Mesothelial cell of epicardium (in vitro differentiated cells): ENCODE measurements at regions not wholly inside any gene's neighbourhood (a gene's known extent, or its start where the extent isn't known, plus 50 kb on each side); places are given as distances from the start of the nearest gene placed in this dataset.

ENCODE experiments used
- DNase-seq, 2 experiments: peaks; one replicate each; pipeline ENCODE4 v3.0.0; 2021; ENCODE audit warnings: low spot score in 2 of 2; ENCODE audit not compliant: unreplicated experiment in 2 of 2
- H3K27ac Mint-ChIP-seq: 2 replicates; pipeline ENCODE4 v1.8.0; 2021; ENCODE audit warnings: mixed read lengths
- H3K27me3 Mint-ChIP-seq: 2 replicates; pipeline ENCODE4 v1.8.0; 2021; ENCODE audit warnings: low read depth, mixed read lengths
- H3K36me3 Mint-ChIP-seq: 2 replicates; pipeline ENCODE4 v1.8.0; 2021; ENCODE audit warnings: mixed read lengths
- H3K4me1 Mint-ChIP-seq: 2 replicates; pipeline ENCODE4 v1.8.0; 2021; ENCODE audit warnings: mixed read lengths
- H3K4me3 Mint-ChIP-seq: 2 replicates; pipeline ENCODE4 v1.8.0; 2021; ENCODE audit warnings: mild to moderate bottlenecking, moderate library complexity, mixed read lengths
- H3K9me3 Mint-ChIP-seq: 2 replicates; pipeline ENCODE4 v1.8.0; 2021; ENCODE audit warnings: mixed read lengths
- TF ChIP-seq, protein P1 (sequence below): fragments of 200-600 bp; sonication (generic); IDR thresholded peaks from one replicate; pipeline ENCODE4 v1.5.0; 2021; ENCODE audit warnings: antibody characterized with exemption; ENCODE audit not compliant: unreplicated experiment

DNA sequence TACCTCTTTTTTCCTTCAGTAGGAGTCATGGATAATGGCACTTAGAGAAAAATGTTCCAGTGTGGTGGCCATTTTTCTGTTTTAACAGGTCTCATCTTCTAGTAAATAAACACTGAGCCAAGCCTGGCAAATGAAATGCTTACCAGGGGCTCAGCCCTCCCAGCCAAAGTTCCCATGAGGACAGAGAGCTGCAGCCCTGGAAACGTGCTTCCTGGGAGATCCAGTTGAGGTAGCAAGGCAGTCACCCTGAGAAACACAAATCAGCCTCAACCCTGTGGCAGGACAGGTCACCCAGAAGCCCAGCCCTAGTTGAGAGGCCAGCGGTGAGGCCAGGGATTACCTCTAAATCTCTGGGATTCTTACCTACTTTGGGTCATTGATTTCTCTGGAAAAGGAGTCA lies 140.1 kb downstream of the LNPK start:
- DNase-seq: no peak

DNA sequence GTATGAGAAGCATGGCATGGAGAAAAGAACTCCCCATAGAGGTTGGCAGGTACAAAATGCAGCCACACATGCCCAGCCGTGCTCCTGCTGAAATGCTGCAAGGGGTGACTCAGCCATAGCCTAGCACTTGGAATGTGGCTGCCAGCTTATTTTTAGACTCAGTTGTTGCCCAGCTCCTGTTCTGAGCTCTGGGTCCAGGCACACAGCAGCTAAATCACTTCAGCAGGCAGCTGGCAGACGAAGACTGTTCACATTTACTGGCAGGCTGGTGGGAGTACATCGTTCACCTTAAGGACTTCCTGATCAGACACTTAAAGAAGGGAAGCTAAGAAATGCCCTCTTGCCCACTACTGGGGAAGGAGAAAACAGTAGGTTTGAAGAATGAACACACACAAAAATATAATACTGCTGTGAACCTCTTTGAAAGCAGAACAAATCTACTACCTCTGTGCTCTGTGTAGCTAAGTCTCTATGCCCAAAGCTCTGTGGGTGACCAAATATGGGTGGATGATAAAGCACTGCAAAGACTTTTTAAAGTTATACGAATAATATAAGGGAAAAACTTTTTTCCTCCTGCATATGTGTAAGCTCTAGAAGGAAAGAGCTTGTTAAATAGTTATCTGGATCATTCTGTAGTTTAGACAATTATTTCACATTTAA lies 146.1 kb downstream of the LNPK start:
- H3K9me3 Mint-ChIP-seq: peaks cover 11% of the 10 kb centered on the region
- no peak for DNase-seq
- TF ChIP-seq, protein P1, sequence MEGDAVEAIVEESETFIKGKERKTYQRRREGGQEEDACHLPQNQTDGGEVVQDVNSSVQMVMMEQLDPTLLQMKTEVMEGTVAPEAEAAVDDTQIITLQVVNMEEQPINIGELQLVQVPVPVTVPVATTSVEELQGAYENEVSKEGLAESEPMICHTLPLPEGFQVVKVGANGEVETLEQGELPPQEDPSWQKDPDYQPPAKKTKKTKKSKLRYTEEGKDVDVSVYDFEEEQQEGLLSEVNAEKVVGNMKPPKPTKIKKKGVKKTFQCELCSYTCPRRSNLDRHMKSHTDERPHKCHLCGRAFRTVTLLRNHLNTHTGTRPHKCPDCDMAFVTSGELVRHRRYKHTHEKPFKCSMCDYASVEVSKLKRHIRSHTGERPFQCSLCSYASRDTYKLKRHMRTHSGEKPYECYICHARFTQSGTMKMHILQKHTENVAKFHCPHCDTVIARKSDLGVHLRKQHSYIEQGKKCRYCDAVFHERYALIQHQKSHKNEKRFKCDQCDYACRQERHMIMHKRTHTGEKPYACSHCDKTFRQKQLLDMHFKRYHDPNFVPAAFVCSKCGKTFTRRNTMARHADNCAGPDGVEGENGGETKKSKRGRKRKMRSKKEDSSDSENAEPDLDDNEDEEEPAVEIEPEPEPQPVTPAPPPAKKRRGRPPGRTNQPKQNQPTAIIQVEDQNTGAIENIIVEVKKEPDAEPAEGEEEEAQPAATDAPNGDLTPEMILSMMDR: no peak
- no peak overlapping the region for H3K4me3 Mint-ChIP-seq
- no peaks in the 10 kb centered on the region for H3K27me3 Mint-ChIP-seq
- H3K4me1 Mint-ChIP-seq: peaks cover 14% of the 10 kb centered on the region
- H3K36me3 Mint-ChIP-seq: no peaks in the 10 kb centered on the region
- no peak overlapping the region for H3K27ac Mint-ChIP-seq

More for the DNA sequence above, 140.1 kb downstream of the LNPK start:
- TF ChIP-seq, protein P1: no peak
- H3K36me3 Mint-ChIP-seq: no peaks in the 10 kb centered on the region
- peaks cover 1% of the 10 kb centered on the region for H3K4me1 Mint-ChIP-seq
- no peaks in the 10 kb centered on the region for H3K27me3 Mint-ChIP-seq
- H3K4me3 Mint-ChIP-seq: no peak overlapping the region
- H3K9me3 Mint-ChIP-seq: peaks cover 11% of the 10 kb centered on the region
- H3K27ac Mint-ChIP-seq: no peak overlapping the region

DNA sequence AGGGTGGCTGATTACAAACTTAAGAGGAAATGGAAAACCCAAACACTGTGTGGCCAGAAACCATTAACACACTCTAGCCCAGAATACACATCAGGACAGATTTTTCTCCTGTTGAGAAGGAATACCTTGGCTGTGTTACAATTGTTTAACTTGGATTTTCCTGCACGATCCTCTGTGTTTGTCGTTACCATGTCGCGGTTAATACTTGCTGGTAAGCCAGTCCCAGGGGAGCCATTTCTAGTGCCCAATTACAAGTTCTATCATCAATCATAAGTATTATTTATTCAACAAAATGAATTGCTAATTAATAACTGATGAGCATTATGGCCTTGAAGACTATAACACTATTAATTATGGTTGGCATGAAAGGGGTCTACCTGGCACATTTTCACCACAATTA lies 146.8 kb downstream of the LNPK start:
- no peaks in the 10 kb centered on the region for H3K27me3 Mint-ChIP-seq
- no peak for DNase-seq
- no peak overlapping the region for H3K4me3 Mint-ChIP-seq
- peaks cover 11% of the 10 kb centered on the region for H3K9me3 Mint-ChIP-seq
- no peaks in the 10 kb centered on the region for H3K36me3 Mint-ChIP-seq
- H3K4me1 Mint-ChIP-seq: peaks cover 18% of the 10 kb centered on the region
- no peak overlapping the region for H3K27ac Mint-ChIP-seq
- TF ChIP-seq, protein P1: no peak

DNA sequence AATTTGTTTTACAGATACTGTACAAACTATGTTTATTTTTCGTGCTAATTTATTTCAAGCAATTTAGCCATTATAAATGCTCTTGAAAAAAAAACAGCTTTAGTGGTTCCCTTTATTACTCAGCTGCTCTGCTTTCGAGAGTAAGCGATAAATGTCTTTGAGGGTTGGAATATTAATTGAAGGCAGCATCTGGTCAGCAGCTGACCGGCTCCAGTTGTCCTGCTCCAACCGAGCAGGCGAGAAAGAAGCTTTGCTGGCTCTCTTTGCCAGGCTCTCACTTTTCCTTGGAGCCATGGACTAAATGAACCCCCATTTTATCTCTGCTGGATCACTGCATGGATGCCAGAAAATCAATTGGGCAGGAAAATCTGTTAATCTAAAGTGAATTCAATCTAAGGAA lies 147.4 kb downstream of the LNPK start:
- H3K27ac Mint-ChIP-seq: no peak overlapping the region
- TF ChIP-seq, protein P1: no peak

DNA sequence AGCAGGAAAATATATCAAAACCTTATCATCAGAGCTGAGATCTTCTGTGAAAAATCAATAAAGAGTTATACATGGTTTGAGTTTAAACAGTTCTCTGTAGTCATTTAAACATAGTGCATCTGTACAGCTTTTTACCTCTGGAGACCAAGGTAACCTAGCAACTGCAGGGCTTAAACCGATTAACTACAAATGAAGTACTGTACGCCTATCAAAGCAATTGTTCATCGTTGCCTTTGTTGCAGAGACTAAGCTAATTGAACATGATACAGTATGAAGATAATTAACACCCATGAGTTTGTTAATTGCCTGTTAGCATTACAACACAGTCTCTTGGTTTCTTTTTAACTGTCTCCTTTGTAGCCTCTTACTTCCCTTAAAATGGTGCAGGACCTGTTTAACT lies 147.9 kb downstream of the LNPK start:
- Mint-ChIP-seq H3K36me3 (no peaks in the 10 kb centered on the region), H3K9me3 (peaks cover 7% of the 10 kb centered on the region), H3K27ac (no peak overlapping the region), H3K4me1 (peaks cover 18% of the 10 kb centered on the region), H3K4me3 (no peak overlapping the region), H3K27me3 (no peaks in the 10 kb centered on the region)
- DNase-seq: no peak
- TF ChIP-seq, protein P1: no peak

More for the DNA sequence above, 147.4 kb downstream of the LNPK start:
- Mint-ChIP-seq H3K4me1 (peaks cover 18% of the 10 kb centered on the region), H3K36me3 (no peaks in the 10 kb centered on the region), H3K4me3 (no peak overlapping the region), H3K27me3 (no peaks in the 10 kb centered on the region), H3K9me3 (peaks cover 11% of the 10 kb centered on the region)
- no peak for DNase-seq

DNA sequence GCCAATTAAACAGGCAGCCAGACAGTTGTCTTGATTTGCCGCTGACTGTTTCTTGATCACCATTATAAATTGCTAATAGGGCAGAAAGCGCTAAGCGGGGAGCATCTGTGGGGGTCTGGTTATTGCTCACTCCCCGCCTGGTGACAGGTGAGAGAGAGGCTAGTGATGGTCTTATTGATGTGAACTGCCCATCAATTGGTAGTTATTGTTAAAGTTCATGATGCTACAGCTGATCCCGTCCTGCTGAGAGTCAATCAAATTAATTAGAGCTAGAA lies 148.5 kb downstream of the LNPK start:
- no peak for DNase-seq
- H3K36me3 Mint-ChIP-seq: no peaks in the 10 kb centered on the region
- H3K27me3 Mint-ChIP-seq: no peaks in the 10 kb centered on the region
- H3K27ac Mint-ChIP-seq: no peak overlapping the region
- H3K4me3 Mint-ChIP-seq: no peak overlapping the region
- H3K4me1 Mint-ChIP-seq: peaks cover 18% of the 10 kb centered on the region
- TF ChIP-seq, protein P1: no peak
- peaks cover 2% of the 10 kb centered on the region for H3K9me3 Mint-ChIP-seq
